Coronary artery (tissue), 2 donors: ENCODE measurements at regions not wholly inside any gene's neighbourhood (a gene's known extent, or its start where the extent isn't known, plus 50 kb on each side); places are given as distances from the start of the nearest gene placed in this dataset.

Experiments
- DNase-seq: peaks from one replicate; pipeline ENCODE4 v3.0.0-alpha.2; 2017; ENCODE audit warnings: low spot score
- H3K27ac ChIP-seq, 2 donors: fragments of 200-600 bp; sonication (generic); one replicate each; pipeline ENCODE4 v1.5.1; 2016 to 2019
- H3K4me3 ChIP-seq: fragments of 200-600 bp; sonication (generic); 2 replicates; pipeline ENCODE4 v1.5.1; 2016; ENCODE audit warnings: mild to moderate bottlenecking, moderate library complexity
- CTCF ChIP-seq: fragments of 200-600 bp; sonication (generic); IDR thresholded peaks from one replicate; pipeline ENCODE4 v1.5.1; 2019; ENCODE audit warnings: antibody characterized with exemption

GRCh38 chr11:92387859-92388258 is 163.2 kb downstream of the FAT3 start:
- TF ChIP-seq CTCF, result no peak
- H3K27ac ChIP-seq, result no peak overlapping the region
- DNase-seq, result no peak
- no peak overlapping the region for H3K4me3 ChIP-seq

- TF ChIP-seq CTCF, result no peak
- H3K27ac ChIP-seq, result no peak overlapping the region
- no peak for DNase-seq
Observed at GRCh38 chr11:92388380-92388779, 163.8 kb downstream of the FAT3 start.

GRCh38 chr11:92390783-92391182 is 166.2 kb downstream of the FAT3 start:
- TF ChIP-seq CTCF, result no peak
- Histone ChIP-seq H3K4me3 (no peak overlapping the region), H3K27ac (no peak overlapping the region)
- DNase-seq, result no peak

More at GRCh38 chr11:92388380-92388779, 163.8 kb downstream of the FAT3 start:
- no peak overlapping the region for H3K4me3 ChIP-seq

GRCh38 chr11:92391364-92391763 is 166.7 kb downstream of the FAT3 start:
- Histone ChIP-seq H3K4me3 (no peak overlapping the region), H3K27ac (no peak overlapping the region)
- no peak for DNase-seq
- TF ChIP-seq CTCF, result no peak

- H3K4me3 ChIP-seq, result no peak overlapping the region
- H3K27ac ChIP-seq, result no peak overlapping the region
- no peak for TF ChIP-seq CTCF
- DNase-seq, result no peak
Observed at GRCh38 chr11:92391808-92392207, 167.2 kb downstream of the FAT3 start.

GRCh38 chr11:92393218-92393617 is 168.6 kb downstream of the FAT3 start:
- H3K4me3 ChIP-seq, result no peak overlapping the region
- no peak overlapping the region for H3K27ac ChIP-seq
- DNase-seq, result no peak
- no peak for TF ChIP-seq CTCF

GRCh38 chr11:92396133-92396532 is 171.5 kb downstream of the FAT3 start:
- TF ChIP-seq CTCF, result no peak
- no peak for DNase-seq
- no peak overlapping the region for H3K4me3 ChIP-seq
- H3K27ac ChIP-seq, result no peak overlapping the region
